Transverse colon (tissue), 4 donors: ENCODE measurements at regions not wholly inside any gene's neighbourhood (a gene's known extent, or its start where the extent isn't known, plus 50 kb on each side); places are given as distances from the start of the nearest gene placed in this dataset.

ENCODE experiments used
- DNase-seq: peaks from one replicate; pipeline ENCODE4 v3.0.0-alpha.2; 2019
- H3K27ac ChIP-seq, 4 donors: fragments of 200-600 bp; sonication (generic); 2 replicates each; pipeline ENCODE4 v1.5.1; 2016 to 2018; ENCODE audit warnings: inconsistent platforms in 4 of 4
- H3K27me3 ChIP-seq: fragments of 200-600 bp; sonication (generic); 2 replicates; pipeline ENCODE4 v1.5.1; 2017; ENCODE audit warnings: inconsistent platforms
- H3K36me3 ChIP-seq, 4 donors: fragments of 200-600 bp; sonication (generic); 2 replicates each; pipeline ENCODE4 v1.5.1; 2017 to 2019; ENCODE audit warnings: inconsistent platforms in 4 of 4
- H3K4me1 ChIP-seq, 4 donors: fragments of 200-600 bp; sonication (generic); 2 replicates each; pipeline ENCODE4 v1.5.1; 2017 to 2020; ENCODE audit warnings: inconsistent platforms in 4 of 4
- H3K4me3 ChIP-seq, 4 donors: fragments of 200-600 bp; sonication (generic); 1 replicate in 1 of 4; 2 replicates in 3 of 4; pipeline versions ENCODE4 v1.5.1 to v1.6.1; 2017 to 2019; ENCODE audit warnings: inconsistent platforms in 4 of 4
- H3K9me3 ChIP-seq, 2 donors: fragments of 200-600 bp; sonication (generic); 2 replicates each; pipeline ENCODE4 v1.5.1; 2017 to 2019; ENCODE audit warnings: inconsistent platforms in 2 of 2
- EP300 ChIP-seq: sonication (generic); formaldehyde crosslinking; IDR thresholded peaks from one replicate; pipeline ENCODE4 v1.6.1; 2017; ENCODE audit warnings: antibody characterized with exemption, low read depth
- POLR2A ChIP-seq: fragments of 450-650 bp; IDR thresholded peaks from one replicate; pipeline ENCODE4 v1.6.1; 2016; ENCODE audit warnings: antibody characterized with exemption, mild to moderate bottlenecking, moderate library complexity
- POLR2AphosphoS5 ChIP-seq, 3 donors: sonication (generic); formaldehyde crosslinking; IDR thresholded peaks; one replicate each; pipeline ENCODE4 v1.6.1; 2016; ENCODE audit warnings: antibody characterized with exemption in 3 of 3
- WGBS, 2 donors: methylation state at CpG; one replicate each; pipeline ENCODE4 v1.1.5; 2018; ENCODE audit warnings: low coverage in 1 of 2; 5-methylcytosine and 5-hydroxymethylcytosine counted together
- in situ Hi-C, 4 donors: fragments of 200-750 bp; cut with MboI; loops; one replicate each; pipeline versions ENCODE4 v1.15.0 to v1.15.1; 2017; ENCODE audit warnings: low sequenced_read_pairs in 3 of 4, low pct_ligation_motif_present in 1 of 4, low pct_unique_long_range_greater_than_20kb in 1 of 4
- intact Hi-C: fragments of 100-400 bp; cut with DNase I; formaldehyde crosslinking; loops from one replicate; pipeline ENCODE4 v1.15.1; 2023; ENCODE audit warnings: low total_unique reads
- TF ChIP-seq, protein P1 (sequence below), 5 experiments: fragments of 200-600 bp in 3 of 5; fragments of 450-650 bp in 2 of 5; sonication (generic) in 3 of 5; IDR thresholded peaks; 1 replicate in 2 of 5; 2 replicates in 3 of 5; pipeline ENCODE4 v1.5.1; 2016 to 2017; ENCODE audit warnings: antibody characterized with exemption in 5 of 5, inconsistent platforms in 3 of 5, mild to moderate bottlenecking in 2 of 5, moderate library complexity in 1 of 5

DNA sequence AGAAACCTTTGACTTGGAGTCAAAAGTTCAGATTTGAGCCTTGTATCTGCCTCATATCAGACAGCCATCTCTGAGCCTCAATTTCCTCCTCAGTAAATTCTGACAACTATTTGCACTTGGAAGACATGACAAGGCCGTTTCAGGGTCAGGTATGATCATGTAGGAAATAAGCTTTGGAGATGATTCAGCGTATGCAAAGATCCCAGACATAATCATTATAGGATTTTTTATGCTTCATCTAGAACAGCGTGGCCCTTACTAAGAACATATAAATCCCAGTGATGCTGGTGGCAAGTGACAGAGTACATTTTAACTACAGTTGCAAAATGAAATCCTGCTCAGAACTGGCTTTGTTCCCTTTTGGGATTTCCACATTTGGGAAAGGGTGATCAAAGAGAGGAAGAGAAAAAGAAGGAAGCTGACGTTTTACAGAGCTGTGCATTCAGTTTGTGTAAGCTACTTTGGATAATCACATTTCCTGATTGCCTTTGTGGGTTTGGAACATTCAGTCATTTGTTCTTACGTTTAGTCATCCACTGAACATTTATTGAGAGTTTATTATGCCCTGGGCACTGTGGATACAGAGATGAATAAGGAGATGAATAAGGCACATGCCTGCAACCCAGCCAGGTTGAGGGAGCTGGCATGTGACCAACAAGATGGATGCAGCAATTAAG, 81.9 kb upstream of the HEPHL1 start:
- DNase-seq: no peak
- H3K27ac ChIP-seq: no peak overlapping the region
- WGBS, 2 donors: 43 to 54% methylated on average over 5 of the region's 5 CpGs
- intact Hi-C loops: no loop called here
- H3K27me3 ChIP-seq: no peaks in the 10 kb centered on the region
- no peaks in the 10 kb centered on the region for H3K9me3 ChIP-seq
- H3K36me3 ChIP-seq: no peaks in the 10 kb centered on the region
- in situ Hi-C loops: no loop called here
- H3K4me1 ChIP-seq: no peaks in the 10 kb centered on the region
- no peak overlapping the region for H3K4me3 ChIP-seq
- no peak for TF ChIP-seq POLR2AphosphoS5 (IDR thresholded peaks at IDR 0.05)

DNA sequence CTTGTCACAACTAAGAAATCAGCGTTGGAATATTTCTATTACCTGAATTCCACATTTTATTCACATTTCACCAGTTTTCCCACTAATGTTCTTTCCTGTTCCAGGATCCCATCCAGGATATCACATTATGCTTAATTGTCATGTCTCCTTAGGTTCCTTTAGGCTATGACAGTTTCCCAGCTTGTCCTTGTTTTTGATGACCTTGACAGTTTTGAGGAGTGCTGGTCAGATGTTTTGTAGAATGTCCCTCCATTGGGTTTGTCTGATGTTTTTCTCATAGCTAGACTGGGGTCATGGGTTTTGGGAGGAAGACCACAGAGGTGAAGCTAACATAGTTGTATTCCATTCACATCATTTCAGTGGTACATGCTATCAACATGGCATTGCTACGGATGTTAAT, 80.8 kb upstream of the HEPHL1 start:
- no peaks in the 10 kb centered on the region for H3K9me3 ChIP-seq
- no peaks in the 10 kb centered on the region for H3K27me3 ChIP-seq
- intact Hi-C loops: no loop called here
- TF ChIP-seq POLR2AphosphoS5 (IDR thresholded peaks at IDR 0.05) (no peak), EP300 (no peak), POLR2A (no peak)
- TF ChIP-seq, protein P1, sequence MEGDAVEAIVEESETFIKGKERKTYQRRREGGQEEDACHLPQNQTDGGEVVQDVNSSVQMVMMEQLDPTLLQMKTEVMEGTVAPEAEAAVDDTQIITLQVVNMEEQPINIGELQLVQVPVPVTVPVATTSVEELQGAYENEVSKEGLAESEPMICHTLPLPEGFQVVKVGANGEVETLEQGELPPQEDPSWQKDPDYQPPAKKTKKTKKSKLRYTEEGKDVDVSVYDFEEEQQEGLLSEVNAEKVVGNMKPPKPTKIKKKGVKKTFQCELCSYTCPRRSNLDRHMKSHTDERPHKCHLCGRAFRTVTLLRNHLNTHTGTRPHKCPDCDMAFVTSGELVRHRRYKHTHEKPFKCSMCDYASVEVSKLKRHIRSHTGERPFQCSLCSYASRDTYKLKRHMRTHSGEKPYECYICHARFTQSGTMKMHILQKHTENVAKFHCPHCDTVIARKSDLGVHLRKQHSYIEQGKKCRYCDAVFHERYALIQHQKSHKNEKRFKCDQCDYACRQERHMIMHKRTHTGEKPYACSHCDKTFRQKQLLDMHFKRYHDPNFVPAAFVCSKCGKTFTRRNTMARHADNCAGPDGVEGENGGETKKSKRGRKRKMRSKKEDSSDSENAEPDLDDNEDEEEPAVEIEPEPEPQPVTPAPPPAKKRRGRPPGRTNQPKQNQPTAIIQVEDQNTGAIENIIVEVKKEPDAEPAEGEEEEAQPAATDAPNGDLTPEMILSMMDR (IDR thresholded peaks at IDR 0.05): no peak
- H3K27ac ChIP-seq: no peak overlapping the region
- H3K4me1 ChIP-seq: no peaks in the 10 kb centered on the region
- WGBS, 2 donors: 90 to 94% methylated on average over 2 of the region's 2 CpGs
- no peak overlapping the region for H3K4me3 ChIP-seq
- no peak for DNase-seq
- in situ Hi-C loops: no loop called here
- no peaks in the 10 kb centered on the region for H3K36me3 ChIP-seq

DNA sequence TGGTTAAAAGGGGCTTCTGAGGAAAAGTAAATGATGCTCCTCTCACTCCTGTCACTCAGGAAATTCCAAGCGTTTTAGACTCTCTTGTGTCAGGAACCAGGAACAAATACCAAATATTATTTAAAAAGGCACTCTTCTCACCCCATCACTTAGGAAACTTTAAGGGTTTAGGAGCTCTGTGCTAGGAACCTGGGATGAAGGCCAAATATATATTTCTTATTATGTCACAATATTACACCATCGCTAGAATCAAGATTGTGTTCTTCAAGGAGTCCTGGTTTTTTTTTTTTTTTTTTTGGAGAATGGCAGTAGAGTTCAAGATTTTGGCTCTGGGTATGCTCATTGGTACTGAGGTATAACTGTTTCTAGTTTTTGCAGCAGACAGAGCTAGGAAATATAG, 79.0 kb upstream of the HEPHL1 start:
- in situ Hi-C loops: no loop called here
- Histone ChIP-seq H3K9me3 (no peaks in the 10 kb centered on the region), H3K27ac (no peak overlapping the region), H3K4me1 (no peaks in the 10 kb centered on the region), H3K4me3 (no peak overlapping the region), H3K36me3 (no peaks in the 10 kb centered on the region), H3K27me3 (no peaks in the 10 kb centered on the region)
- no peak for DNase-seq
- intact Hi-C loops: no loop called here
- 40% methylated on average over 2 of the region's 2 CpGs; no CpG with 5 or more reads in 1 of the 2 donors for whole genome bisulfite sequencing, 2 donors
- TF ChIP-seq POLR2A (no peak), POLR2AphosphoS5 (IDR thresholded peaks at IDR 0.05) (no peak), EP300 (no peak)
- TF ChIP-seq, protein P1 (IDR thresholded peaks at IDR 0.05): no peak

DNA sequence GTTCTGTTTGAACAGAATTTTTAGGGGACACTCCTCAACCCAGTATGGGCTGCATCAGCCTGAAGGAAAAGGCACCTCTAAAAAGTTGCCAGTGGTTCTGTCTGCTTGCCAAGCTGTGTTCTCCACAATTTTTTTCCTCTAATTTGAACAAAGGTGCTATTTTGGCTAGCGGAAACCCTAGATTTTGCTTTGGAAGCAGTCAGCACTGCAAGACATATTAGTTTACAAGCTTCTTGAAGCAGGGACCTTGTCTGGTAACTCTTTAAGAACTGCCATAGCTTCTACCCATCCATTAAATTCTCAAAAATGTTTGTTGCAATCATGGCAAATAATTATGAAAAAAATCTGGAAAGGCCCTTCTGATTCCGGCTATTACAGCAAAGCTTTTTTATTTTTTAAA, 75.6 kb upstream of the HEPHL1 start:
- 76 to 90% methylated on average over 2 of the region's 2 CpGs for WGBS, 2 donors
- H3K36me3 ChIP-seq: no peaks in the 10 kb centered on the region
- no peak for TF ChIP-seq POLR2AphosphoS5 (IDR thresholded peaks at IDR 0.05)
- TF ChIP-seq EP300: no peak
- no peak for TF ChIP-seq POLR2A
- TF ChIP-seq, protein P1 (IDR thresholded peaks at IDR 0.05): no peak
- no peaks in the 10 kb centered on the region for H3K9me3 ChIP-seq
- intact Hi-C loops: no loop called here
- no peaks in the 10 kb centered on the region for H3K4me1 ChIP-seq
- no peak for DNase-seq
- H3K27ac ChIP-seq: no peak overlapping the region
- in situ Hi-C loops: no loop called here
- H3K4me3 ChIP-seq: no peak overlapping the region
- H3K27me3 ChIP-seq: no peaks in the 10 kb centered on the region

DNA sequence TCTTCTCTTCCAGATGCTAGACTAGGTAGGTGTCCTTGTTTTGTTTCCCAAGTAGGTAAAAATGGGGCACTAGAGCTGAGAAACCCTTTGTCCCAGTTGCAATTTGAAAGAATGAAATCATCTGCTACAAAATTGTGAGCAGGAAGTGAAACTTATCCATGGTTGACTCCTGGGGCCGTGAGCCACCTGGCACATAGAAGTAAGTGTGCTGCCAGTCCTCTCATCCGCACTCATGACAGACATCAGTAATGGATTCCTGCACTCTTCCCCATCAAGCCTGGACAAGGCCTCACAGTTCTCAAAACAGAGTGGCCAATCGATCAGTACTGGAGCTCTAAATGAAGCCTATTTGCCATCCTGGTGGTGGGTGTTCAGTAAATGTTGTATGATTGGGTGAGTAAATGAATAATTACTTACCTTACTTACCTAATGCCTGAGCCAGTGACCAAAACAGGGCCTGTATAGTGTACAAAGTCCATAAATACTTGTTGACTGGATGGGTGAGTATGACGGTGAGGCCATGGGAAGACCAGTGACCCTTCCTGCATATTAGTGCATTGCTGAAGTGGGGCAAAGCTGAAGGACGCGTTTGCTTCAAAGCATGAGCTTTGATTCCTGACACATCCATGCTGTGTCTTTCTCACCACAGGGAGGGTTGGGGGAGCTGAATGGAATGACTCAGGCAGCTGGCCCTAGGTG, 68.9 kb upstream of the HEPHL1 start:
- Histone ChIP-seq H3K36me3 (no peaks in the 10 kb centered on the region), H3K27me3 (no peaks in the 10 kb centered on the region), H3K27ac (no peak overlapping the region), H3K4me3 (no peak overlapping the region), H3K9me3 (no peaks in the 10 kb centered on the region), H3K4me1 (no peaks in the 10 kb centered on the region)
- in situ Hi-C loops (no loop called here), intact Hi-C loops (no loop called here)
- no peak for DNase-seq
- WGBS, 2 donors: 64 to 87% methylated on average over 5 to 6 of the region's 6 CpGs
- TF ChIP-seq EP300: no peak
- TF ChIP-seq, protein P1 (IDR thresholded peaks at IDR 0.05): no peak
